ENCODE measurements at regions not wholly inside any gene's neighbourhood (a gene's known extent, or its start where the extent isn't known, plus 50 kb on each side); places are given as distances from the start of the nearest gene placed in this dataset.
"Not testable (repeated sequence)": the region's sequence is repeated elsewhere in the genome, so short reads cannot be mapped to it uniquely, and the experiment has no call there.

DNA sequence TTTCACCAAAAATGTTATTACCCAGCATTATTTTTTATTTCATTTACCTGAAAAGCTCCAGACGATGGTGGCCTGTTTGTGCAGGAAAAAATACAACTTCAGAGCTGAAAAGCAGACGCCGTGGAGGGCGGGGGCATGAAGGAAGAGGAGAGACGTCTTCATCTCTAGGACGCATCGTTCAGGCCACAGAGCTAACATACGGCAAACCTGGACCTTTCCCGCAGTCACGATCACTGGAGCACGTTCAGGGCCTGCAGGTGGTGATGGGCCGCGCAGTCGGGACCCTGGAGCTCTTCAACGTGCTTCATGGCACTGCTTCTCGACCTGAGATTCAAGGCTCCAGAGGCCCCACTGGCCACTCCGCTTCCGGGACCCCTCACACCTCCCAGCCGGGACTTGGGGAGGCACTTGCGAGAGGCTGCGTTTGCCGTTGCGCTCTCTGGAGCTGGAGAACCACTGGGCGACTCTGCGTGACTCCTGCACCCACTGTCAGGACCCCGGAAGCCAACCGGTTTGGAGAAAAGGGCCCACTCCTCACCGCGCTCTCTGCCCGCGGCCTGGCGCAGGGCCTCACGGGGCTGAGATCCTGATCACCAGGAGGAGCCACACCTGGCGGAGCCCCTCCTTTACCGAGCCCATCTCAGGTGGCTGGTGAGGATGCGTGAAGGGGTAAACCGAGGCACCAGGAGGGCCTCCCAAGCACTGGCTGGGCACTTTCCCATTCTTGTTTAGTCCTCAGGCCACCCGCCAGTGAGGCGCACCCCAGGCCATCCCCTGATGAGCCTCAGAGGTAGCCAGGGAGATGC, 164.4 kb upstream of the AFDN start:
- no peak for DNase-seq (ENCODE audit: low read depth in 2 of 2)

DNA sequence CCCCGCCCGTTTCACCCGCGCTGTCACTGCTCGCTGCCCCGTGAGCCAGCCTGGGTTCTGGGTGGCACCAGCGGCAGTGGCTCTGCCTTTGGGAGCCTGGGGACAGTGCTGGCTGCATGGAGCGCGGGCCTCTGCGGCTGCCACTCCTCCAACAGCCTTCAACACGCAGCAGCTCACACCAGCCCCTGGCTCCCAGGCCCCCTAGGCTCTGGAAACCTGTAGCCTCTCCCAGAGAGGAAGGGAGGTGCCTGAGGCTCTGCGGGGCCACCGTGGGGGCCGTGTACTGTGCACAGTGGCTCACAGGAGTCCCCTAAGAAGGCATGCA, 163.9 kb upstream of the AFDN start:
- DNase-seq (ENCODE audit: low read depth in 2 of 2) = no peak

DNA sequence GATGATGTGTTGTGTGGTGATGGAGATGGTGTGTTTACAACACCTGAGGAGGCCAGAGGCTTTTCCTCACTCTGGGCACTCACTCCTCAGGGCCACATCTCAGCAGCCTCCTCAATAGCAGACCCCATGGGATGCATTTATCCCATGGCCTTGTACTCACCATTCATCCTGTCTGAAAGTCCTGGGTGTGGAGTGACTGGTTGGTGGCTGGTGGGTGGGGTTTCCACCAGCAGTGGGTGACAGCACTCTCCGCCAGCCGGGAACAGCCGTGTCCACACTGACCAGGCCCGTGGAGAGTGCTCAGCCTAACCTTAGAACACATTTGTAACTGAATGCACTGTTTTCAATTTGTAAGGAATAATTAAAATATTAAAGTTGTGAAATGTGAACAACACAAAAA, 163.4 kb upstream of the AFDN start:
- no peak for DNase-seq (ENCODE audit: low read depth in 2 of 2)

DNA sequence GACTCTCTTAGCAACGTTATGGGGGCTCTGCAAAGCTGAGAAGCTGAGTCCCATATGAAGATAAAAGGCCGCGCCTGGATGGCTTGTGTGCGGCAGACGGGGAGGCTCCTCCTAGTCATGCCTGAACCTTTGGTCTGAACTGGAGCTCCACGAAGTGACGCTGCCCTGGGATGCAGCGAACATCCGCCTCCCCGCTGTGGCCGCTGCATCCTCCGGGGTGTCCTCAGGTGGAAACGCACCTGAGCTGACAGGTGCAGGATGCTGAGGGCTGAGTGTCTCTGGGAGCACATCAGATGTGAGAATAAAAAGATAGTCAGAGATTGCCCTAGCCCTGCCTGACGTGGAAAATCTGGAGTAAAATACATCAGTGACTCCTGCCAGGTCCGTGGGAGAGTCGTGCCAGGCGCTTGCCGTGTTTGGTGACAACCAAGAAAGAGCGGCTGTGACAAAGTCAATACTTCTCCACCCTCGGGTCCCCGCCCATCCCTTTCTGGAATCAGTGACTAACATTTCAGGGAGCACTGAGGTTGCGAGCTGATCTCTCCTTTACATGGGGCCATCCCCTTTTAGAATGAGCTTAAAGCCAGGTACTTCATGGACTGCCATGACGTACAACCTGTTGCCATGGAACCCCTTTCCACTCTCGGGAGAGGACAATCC, 162.8 kb upstream of the AFDN start:
- DNase-seq (ENCODE audit: low read depth in 2 of 2) = no peak

DNA sequence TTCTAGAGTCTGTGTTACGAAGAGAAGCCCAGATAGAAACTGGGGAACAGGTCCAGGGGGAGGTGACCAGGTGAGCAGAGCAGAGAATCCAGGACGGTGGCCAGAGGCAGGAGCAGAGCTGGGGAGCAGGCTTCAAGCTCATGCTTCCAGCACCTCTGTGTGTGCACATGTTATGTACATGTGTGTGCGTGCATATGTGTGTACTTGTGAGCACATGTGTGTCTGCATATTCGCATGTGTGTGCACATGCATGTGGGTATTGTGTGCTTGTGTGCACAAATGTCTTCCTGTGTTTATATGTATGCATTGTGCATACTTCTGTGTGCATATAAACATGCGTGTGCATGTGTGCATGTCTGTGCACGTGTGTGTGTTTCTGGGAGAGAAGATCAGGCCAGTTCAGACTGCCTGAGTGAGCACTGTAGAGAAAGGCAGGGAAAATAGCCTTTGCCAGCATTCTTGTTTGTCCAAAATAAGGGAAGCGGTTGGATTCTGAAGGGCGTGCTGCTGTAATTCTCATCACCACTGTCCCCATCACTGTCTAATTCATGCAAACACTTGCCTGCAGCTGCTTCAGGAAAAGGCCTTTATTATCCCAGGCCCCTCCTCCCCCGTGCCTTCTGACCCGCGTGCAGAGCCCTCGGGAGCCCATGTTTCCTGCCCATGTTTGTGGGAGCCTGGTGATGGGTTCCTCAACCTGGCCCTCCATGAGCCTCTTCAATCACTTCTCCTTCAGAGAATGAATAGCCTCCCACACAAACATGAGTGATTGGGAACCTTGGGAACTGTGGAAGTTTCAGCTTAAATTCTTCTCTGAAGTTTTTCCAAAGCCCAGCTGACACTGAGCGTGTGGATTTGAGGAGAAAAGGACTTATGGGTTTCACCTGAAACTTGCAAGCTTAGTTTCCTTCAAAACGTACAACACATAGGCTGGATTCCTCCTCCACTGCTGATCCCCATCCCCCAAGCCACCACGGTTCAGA, 161.7 kb upstream of the AFDN start:
- no peak for DNase-seq (ENCODE audit: low read depth in 2 of 2)

DNA sequence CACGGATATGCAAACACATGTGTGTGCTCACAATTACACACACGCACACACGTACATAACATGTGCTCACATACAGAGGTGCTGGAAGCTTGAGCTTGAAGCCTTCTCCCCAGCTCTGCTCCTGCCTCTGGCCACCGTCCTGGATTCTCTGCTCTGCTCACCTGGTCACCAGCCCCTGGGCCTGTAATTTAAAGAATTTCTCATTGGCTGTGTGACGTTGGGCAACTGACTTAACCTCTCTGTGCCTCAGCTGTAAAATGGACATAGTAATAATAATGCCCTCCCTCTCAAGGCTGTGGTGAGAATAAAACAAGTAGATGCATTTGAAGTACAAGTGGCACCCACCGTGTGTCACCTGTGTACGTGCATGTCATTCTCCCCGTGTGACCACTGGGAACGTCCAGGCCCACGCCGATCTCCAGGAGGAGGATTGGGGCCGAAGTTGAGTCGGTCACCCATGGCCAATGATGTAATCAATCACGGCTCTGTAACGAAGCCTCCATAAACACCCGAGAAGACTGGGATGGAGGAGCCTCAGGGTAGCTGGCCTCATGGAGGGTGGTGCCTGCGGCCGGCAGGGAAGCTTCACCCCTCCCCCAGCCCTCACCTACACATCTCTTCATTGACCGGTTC, 160.9 kb upstream of the AFDN start:
- DNase-seq (ENCODE audit: low read depth in 2 of 2) = no peak

DNA sequence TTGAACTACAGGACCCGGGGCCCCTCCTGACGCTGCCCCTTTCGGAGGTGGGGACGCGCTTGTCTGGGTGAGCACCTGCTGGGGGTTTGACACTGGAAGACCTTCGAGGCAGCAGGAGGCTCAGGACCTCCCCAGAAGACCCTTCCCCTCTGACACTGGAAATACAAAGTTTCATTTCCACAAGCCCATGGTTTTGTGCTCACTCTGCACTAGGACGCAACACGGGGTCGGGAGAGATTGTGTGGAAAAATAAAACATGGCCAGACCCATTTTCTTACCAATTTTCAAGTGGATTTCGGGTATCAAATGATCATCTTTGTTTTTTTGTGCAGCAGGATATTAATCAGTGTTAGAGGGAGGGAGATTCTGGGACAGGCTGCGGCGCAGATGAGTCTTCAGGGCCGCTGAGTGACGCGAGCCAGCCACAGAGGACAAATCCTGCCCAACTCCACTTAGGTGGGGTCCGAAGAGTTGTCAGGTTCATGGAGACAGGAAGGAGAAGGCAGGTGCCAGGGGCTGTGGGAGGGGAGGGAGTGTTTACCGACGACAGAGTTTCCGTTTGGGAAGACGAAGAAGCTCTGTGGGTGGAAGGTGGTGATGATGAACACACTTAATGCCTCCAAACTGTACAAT, 160.0 kb upstream of the AFDN start:
- no peak for DNase-seq (ENCODE audit: low read depth in 2 of 2)

DNA sequence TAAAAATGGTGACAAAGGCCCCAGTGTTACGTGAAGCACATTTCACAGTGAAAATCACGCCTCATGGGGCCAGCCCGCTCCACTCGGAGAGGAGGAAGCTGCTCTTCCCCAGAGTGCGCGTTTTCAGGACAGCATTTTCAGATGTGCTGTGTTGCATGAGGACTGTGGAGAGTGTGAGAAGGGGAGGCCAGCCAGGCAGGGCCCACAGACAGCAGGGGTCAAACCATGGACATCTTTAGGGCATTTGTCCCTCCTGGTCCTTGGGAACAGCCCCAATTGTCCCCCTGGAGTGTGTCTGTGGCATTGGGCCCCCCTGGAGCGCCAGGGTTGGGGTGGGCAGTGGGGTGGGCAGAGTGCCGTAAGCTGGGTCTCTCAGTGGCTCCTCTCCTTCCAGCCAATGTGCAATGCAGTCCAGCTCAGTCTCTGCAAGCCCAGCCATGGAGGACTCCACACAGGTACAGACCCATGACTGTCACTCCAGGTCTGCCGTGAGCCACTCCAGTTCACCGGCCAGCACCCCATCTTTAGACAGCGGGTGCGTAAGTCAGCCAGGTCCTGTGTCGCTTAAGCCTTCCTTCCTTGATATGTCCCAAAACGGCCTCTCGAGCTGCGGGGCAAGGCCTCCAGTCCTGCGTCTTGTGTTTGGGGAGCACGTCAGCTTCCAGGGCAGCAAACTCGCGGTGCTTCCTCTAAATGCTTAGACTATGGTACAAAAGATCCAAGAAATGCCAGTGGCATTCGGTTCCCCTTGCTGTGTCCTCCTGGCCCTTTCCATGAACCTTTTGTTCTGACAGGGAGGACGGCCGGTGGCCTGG, 159.3 kb upstream of the AFDN start:
- DNase-seq (ENCODE audit: low read depth in 2 of 2) = no peak

DNA sequence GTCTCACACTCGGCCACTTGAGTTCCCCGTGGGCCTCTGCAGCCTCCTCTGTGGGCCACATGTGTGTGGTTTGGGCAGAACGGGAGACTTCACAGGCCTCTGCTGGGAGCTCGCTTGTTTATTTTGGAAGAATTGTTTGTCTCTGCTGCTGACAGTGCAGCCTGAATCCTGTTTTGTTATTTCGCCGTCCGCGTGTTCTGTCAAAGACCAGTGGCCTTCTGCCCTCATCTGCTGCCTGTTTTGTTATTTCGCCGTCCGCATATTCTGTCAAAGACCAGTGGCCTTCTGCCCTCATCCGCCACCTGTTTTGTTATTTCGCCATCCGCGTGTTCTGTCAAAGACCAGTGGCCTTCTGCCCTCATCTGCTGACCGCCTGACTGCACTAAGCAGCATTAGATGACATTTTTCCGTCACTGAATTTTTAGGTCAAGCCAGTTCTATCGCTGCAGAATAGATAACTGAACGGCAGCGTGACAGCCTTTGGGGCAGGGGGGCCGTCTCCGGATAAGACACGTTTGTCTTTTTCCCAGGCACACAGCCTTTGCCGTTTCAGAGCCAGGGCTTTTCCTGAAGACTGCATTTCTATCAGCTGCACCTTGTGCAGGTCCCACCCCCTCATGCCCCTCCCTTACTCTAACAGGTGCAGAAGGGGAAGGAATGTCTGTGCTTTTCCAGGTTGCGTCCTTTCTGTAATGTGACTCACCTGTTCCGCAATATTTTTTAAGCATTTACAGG, 158.5 kb upstream of the AFDN start:
- no peak for DNase-seq (ENCODE audit: low read depth in 2 of 2)

DNA sequence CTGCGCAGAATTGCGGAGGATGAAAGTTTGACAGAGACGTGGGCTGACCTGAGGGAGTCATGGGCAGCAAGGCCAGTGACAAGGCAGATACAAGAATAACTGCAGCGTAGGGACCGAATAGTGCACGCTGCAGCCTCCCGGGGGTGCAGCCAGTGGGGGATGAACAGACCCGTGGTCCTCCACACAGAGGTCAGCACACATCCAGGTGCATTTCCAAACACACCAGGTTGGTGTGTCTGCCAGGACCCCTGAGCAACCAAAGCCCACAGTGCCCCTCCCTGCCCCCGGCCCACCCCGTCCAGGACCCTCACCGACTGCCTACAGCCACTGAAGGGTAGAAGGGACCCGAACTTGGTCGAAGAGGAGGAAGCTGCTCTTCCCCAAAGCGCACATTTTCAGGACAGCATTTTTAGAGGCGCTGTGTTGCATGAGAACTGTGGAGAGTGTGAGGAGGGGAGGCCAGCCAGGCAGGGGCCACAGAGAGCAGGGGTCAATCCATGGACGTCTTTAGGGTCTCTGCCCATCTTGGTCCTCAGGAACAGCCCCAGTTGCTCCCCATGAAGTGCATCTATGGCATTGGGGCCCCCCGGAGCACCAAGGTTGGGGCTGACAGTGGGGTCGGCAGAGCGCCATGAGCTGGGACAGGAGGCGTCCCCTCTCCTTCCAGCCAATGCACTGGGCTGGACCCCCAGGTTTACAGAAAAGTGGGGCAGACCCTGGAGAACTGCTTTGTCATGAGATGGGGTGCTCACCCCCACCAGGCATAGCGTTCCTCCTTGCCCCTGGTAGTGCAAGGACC, 157.8 kb upstream of the AFDN start:
- DNase-seq (ENCODE audit: low read depth in 2 of 2) = no peak

DNA sequence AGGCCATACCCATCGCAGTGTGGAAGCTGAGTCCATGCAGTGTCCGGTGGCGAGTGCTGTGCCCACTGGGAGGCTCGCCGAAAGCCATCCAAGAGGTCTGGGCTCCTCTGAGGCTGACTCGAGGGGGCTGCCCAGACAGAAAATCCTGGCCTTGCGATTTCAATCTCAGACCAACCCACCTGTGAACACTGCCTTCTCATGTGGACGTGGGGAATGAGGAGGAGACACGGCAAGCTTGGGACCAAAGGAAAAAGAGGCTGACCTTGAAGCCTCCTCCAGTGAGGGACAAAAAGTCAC, 157.2 kb upstream of the AFDN start:
- no peak for DNase-seq (ENCODE audit: low read depth in 2 of 2)

DNA sequence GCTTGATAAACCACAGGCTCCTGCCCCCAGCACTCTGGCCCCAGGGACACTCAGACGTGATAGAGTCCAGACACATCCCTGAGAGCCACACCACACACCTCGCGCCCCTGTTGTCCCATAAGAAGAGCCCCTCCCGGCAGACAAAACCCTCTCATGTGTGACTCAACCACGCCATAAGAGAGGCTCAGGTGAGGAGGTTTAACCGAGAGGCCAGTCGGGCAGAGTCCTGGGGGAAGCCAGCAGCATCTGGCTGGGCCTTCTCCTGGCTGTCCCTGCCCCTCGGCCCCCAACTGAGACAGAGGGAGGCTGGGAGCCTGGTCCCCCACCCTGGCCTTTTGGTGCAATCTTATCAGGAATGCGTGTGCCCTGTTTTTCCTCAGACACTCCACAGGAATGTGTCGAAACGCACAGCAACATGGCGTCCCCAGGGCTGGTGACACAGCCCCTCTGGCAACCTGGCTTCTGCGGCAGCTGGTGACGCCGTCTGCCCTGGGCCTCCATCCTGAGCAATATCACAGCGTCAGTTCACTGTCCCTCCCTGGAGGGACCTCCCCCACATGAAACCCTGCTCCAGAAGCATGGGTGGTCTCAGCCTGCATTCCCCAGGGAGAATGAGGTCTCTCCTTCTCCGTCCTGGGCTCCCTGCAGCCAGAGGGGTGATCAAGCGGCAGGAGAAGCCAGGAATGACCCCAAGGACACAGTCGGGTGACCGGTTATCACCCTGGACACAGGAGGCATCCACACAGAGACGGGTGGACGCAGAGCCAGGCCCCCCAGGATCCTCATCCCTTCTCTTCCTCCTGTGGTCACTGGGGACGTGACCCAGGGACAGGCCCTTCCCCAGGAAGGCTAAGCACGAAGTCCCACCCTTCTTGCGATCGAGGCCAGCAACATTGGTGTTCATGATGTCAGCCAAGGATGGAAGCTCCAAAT, 156.6 kb upstream of the AFDN start:
- DNase-seq (ENCODE audit: low read depth in 2 of 2) = no peak

DNA sequence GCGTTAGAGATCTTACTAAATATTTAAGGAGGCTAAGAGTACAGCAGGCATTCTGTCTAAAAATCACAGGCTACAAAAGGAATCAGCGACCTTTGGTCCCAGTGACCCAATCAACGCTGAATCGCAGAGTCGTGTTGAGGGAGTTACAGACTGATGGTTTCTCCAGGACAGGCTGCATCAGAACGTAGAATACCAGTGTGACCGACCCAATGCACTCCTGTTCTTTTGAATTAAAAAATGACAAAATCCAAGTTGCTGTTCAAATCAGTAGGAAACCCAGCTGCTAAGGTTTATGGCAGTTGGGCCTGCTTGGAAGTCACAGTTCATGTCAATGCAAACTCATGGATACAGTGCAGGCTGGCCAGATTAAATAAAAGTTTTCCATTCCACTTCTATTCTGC, 155.8 kb upstream of the AFDN start:
- DNase-seq (ENCODE audit: low read depth in 2 of 2) = no peak

DNA sequence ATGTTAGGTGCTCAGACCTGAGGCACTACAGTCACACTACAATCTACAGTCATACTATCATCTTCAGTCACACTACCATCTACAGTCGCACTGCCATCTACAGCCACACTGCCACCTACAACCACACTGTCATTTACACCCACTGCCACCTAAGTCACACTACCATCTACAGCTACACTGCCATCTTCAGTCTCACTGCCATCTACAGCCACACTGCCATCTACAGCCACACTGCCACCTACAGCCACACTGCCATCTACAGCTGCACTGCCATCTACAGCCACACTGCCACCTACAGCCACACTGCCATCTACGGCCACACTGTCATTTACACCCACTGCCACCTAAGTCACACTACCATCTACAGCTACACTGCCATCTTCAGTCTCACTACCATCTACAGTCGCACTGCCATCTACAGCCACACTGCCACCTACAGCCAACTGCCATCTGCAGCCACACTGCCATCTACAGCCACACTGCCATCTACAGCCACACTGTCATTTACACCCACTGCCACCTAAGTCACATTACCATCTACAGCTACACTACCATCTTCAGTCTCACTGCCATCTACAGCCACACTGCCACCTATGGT, 155.2 kb upstream of the AFDN start:
- not testable (repeated sequence) for DNase-seq (ENCODE audit: low read depth in 2 of 2)

DNA sequence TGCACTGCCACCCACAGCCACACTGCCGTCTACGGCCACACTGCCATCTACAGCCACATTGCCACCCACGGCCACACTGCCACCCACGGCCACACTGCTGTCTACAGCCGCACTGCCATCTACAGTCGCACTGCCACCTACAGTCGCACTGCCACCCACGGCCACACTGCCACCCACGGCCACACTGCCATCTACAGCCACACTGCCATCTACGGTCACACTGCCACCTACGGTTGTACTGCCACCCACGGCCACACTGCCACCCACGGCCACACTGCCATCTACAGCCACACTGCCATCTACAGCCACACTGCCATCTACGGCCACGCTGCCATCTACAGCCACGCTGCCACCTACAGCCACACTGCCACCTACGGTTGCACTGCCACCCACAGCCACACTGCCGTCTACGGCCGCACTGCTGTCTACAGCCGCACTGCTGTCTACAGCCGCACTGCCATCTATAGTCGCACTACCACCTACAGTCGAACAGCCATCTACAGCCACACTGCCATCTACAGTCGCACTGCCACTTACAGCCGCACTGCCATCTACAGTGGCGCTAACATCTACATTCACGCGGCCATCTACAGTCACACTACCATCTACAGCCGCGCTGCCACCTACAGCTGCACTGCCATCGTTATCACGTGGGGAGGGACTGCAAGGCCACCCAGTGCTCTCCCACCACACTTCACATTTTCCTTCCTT, 154.6 kb upstream of the AFDN start:
- no peak for DNase-seq (ENCODE audit: low read depth in 2 of 2)

DNA sequence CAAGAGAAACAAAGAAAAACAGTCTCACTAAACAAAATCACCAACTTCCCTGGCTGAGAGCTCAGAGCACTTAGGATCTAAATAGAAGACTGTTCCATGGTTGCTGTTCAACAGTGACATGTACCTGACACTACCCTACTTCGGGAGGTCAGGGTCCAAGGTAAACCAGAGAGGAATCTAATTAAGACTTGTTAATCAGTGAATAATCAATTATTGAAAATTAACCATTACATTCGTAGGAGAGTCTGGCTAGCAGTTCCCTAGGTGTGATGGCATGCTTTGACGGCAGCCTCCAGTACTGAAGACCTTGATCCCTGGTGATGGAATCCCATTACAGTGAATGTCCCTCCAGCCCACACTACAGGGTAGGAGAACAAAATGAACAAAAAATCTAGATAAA, 154.0 kb upstream of the AFDN start:
- DNase-seq (ENCODE audit: low read depth in 2 of 2) = no peak

DNA sequence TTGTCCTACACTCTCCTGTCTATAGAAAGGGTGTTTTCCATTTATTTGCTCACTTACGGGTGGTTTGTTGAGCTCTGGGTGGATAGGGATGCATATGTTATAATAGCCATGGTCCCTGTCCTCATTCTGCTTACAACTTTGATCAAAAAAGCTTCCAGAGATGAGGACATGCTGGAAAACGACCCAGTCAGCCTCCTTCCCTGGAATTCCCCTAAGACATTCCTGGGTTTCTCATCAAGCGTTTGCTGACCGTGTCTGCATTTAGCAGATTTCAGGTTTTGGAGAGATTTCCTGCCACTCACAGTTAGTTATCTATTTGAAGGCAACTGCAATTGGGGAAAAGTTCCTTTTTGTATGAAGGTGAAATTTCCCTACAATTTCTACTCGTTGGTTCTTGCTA, 152.8 kb upstream of the AFDN start:
- no peak for DNase-seq (ENCODE audit: low read depth in 2 of 2)
